ENCODE measurements at regions not wholly inside any gene's neighbourhood (a gene's known extent, or its start where the extent isn't known, plus 50 kb on each side); places are given as distances from the start of the nearest gene placed in this dataset.

DNA sequence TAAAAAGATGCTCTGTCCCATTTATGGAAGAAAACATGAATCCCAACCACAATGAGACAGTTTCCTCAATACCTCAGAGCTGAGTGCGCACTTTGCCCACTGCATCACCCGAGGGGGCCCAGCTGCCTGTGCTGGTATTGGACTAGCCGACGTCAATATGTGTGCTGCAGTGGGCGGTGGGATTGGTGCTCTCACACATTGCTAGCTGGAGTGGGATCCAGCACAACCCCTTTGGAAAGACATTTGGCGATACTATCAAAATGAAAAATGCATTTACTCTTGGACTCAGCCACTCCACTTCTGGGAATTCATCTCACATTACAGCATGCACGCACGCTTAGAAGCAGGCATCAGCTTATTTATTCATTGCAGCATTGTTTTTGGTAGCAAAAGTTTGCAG, 289.2 kb upstream of the FOXF1 start:
- H3K27ac ChIP-seq: peak overlapping the region; percentile 9
- no peak for TF ChIP-seq CTCF (IDR thresholded peaks at IDR 0.05)

DNA sequence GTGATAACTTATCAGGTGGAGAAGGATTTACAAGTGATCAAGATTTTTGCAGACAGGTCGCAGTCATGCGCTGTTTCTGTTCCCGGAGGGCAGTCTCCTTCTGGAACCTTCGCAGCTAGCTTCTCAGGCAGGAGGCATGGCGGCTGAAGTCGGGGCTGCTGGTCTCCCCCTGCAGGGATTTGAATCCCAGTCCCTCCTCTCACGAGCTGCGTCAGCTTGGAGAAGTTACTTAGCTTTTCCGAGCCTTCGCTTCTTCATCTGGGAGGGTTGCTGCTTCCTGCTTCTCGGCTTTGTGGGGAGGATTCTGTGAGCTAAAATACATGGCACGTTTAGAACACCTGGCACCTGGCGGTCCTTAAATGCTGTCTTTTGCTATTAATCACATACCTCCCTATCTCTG, 287.8 kb upstream of the FOXF1 start:
- H3K36me3 ChIP-seq: no peaks in the 10 kb centered on the region
- intact Hi-C loops (cut with DNase I): no loop called here
- H3K4me3 ChIP-seq: no peak overlapping the region
- H3K4me1 ChIP-seq: no peaks in the 10 kb centered on the region
- no peak for TF ChIP-seq CTCF (IDR thresholded peaks at IDR 0.05)
- no peaks in the 10 kb centered on the region for H3K9me3 ChIP-seq
- no peaks in the 10 kb centered on the region for H3K27me3 ChIP-seq
- no peak for DNase-seq
- peak overlapping the region; percentile 9 for H3K27ac ChIP-seq
- peak overlapping the region in 1 of 2 donors; percentile 42 for H3K9ac ChIP-seq (ENCODE audit: low read depth in 2 of 2, low read length in 2 of 2)

More for the DNA sequence above, 289.2 kb upstream of the FOXF1 start:
- H3K27me3 ChIP-seq: no peaks in the 10 kb centered on the region
- no peaks in the 10 kb centered on the region for H3K9me3 ChIP-seq
- no peak for DNase-seq
- H3K36me3 ChIP-seq: no peaks in the 10 kb centered on the region
- H3K9ac ChIP-seq (ENCODE audit: low read depth in 2 of 2, low read length in 2 of 2): no peak overlapping the region
- intact Hi-C loops (cut with DNase I): no loop called here
- H3K4me1 ChIP-seq: no peaks in the 10 kb centered on the region
- no peak overlapping the region for H3K4me3 ChIP-seq

- Histone ChIP-seq H3K4me1 (no peaks in the 10 kb centered on the region), H3K27ac (peak overlapping the region; percentile 9), H3K4me3 (no peak overlapping the region), H3K27me3 (no peaks in the 10 kb centered on the region), H3K9me3 (no peaks in the 10 kb centered on the region), H3K9ac (ENCODE audit: low read depth in 2 of 2, low read length in 2 of 2) (no peak overlapping the region), H3K36me3 (no peaks in the 10 kb centered on the region)
- intact Hi-C loops (cut with DNase I): no loop called here
- DNase-seq: no peak
- no peak for TF ChIP-seq CTCF (IDR thresholded peaks at IDR 0.05)
These were observed 287.3 kb upstream of the FOXF1 start for GRCh38 chr16:86222965-86223551.

- Histone ChIP-seq H3K9me3 (no peaks in the 10 kb centered on the region), H3K27ac (peak overlapping the region; percentile 9), H3K4me3 (no peak overlapping the region), H3K9ac (ENCODE audit: low read depth in 2 of 2, low read length in 2 of 2) (no peak overlapping the region), H3K27me3 (no peaks in the 10 kb centered on the region), H3K36me3 (no peaks in the 10 kb centered on the region), H3K4me1 (no peaks in the 10 kb centered on the region)
- intact Hi-C loops (cut with DNase I): no loop called here
- TF ChIP-seq CTCF (IDR thresholded peaks at IDR 0.05): no peak
- DNase-seq: no peak
These were observed 286.2 kb upstream of the FOXF1 start for GRCh38 chr16:86224126-86224525.

GRCh38 chr16:86224629-86225028, 285.7 kb upstream of the FOXF1 start:
- Histone ChIP-seq H3K9me3 (no peaks in the 10 kb centered on the region), H3K27me3 (no peaks in the 10 kb centered on the region), H3K4me1 (no peaks in the 10 kb centered on the region), H3K4me3 (no peak overlapping the region), H3K36me3 (no peaks in the 10 kb centered on the region), H3K9ac (ENCODE audit: low read depth in 2 of 2, low read length in 2 of 2) (no peak overlapping the region), H3K27ac (no peak overlapping the region)
- DNase-seq: no peak
- intact Hi-C loops (cut with DNase I): no loop called here
- no peak for TF ChIP-seq CTCF (IDR thresholded peaks at IDR 0.05)

Measured in colonic mucosa (tissue), 4 donors.